MCF 10A (cell line): ENCODE measurements at regions not wholly inside any gene's neighbourhood (a gene's known extent, or its start where the extent isn't known, plus 50 kb on each side); places are given as distances from the start of the nearest gene placed in this dataset.

Source experiments
- BruUV-seq: library from RNA; stranded (reverse); fragments of 400-500 nt; replicated peaks from 2 replicates; lab custom pipeline; 2021; lab: Mats Ljungman, UMichigan
- CTCF ChIA-PET: fragments of 300-600 bp; sonication (Branson Sonifier 250); formaldehyde crosslinking; extraction: SDS; loops from one replicate; lab custom pipeline; 2021; ENCODE audit warnings: antibody characterized with exemption, inconsistent platforms; lab: Yijun Ruan, JAX
- POLR2A ChIA-PET: fragments of 300-600, 350-650 bp; sonication (Branson Sonifier 250); formaldehyde crosslinking; extraction: SDS; loops from one replicate; lab custom pipeline; 2020; ENCODE audit warnings: antibody characterized with exemption, inconsistent platforms; lab: Yijun Ruan, JAX
- DNase-seq: peaks from one replicate; pipeline ENCODE4 v3.0.0-alpha.2; 2018; ENCODE audit not compliant: unreplicated experiment
- H3K27ac Mint-ChIP-seq: one replicate; pipeline ENCODE4 v1.8.0; 2022; ENCODE audit warnings: mild to moderate bottlenecking, low read depth, mixed read lengths; ENCODE audit not compliant: unreplicated experiment
- H3K27me3 Mint-ChIP-seq: one replicate; pipeline ENCODE4 v1.8.0; 2022; ENCODE audit warnings: mixed read lengths; ENCODE audit not compliant: insufficient read depth, unreplicated experiment
- H3K36me3 Mint-ChIP-seq: one replicate; pipeline ENCODE4 v1.8.0; 2022; ENCODE audit warnings: mild to moderate bottlenecking, moderate library complexity, mixed read lengths; ENCODE audit not compliant: insufficient read depth, unreplicated experiment
- H3K4me1 Mint-ChIP-seq: one replicate; pipeline ENCODE4 v1.8.0; 2022; ENCODE audit warnings: mixed read lengths; ENCODE audit not compliant: insufficient read depth, unreplicated experiment
- H3K4me3 Mint-ChIP-seq: one replicate; pipeline ENCODE4 v1.8.0; 2022; ENCODE audit warnings: mild to moderate bottlenecking, moderate library complexity, mixed read lengths; ENCODE audit not compliant: unreplicated experiment
- H3K9me3 Mint-ChIP-seq: one replicate; pipeline ENCODE4 v1.8.0; 2022; ENCODE audit warnings: mixed read lengths; ENCODE audit not compliant: unreplicated experiment
- intact Hi-C: fragments of 100-400 bp; cut with micrococcal nuclease; formaldehyde crosslinking; loops from 2 replicates; pipeline ENCODE4 v1.14.1; 2022
- TF ChIP-seq, protein P1 (sequence below): fragments of 200-600 bp; IDR thresholded peaks from one replicate; pipeline ENCODE4 v1.8.0; 2022; ENCODE audit warnings: antibody characterized with exemption, mild to moderate bottlenecking; ENCODE audit not compliant: unreplicated experiment

DNA sequence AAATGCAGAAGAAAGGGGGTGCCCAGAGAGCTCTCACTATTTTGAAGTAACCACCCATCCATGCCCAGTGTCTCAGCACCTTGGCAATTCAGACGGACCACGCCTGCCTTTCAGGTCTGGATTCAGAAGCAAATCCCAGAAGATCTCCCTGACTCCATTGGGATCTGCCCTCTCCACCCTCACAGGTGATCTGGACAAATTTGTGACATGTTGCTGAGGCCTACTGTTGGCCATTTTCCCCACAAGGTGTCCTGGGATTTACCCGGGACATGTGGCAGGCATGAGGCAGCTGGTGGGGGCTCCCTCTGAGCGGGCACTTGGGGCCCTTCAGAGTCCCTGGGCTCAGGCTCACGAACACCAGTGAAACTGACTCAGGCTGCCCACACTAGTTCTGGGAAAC, 51.9 kb upstream of the IYD start:
- no peak overlapping the region for H3K27ac Mint-ChIP-seq
- ChIA-PET CTCF (interaction anchor here (0.6 to 1.1 kb wide), 4 partner anchors 50 to 588 kb away, joined by 3 read pairs; no protein-coding TSS in a partner anchor), POLR2A (interaction anchor here (0.6 to 1.0 kb wide), 2 partner anchors 9 to 116 kb away, joined by 3 read pairs; no protein-coding TSS in a partner anchor)
- H3K4me3 Mint-ChIP-seq = no peak overlapping the region
- TF ChIP-seq, protein P1, sequence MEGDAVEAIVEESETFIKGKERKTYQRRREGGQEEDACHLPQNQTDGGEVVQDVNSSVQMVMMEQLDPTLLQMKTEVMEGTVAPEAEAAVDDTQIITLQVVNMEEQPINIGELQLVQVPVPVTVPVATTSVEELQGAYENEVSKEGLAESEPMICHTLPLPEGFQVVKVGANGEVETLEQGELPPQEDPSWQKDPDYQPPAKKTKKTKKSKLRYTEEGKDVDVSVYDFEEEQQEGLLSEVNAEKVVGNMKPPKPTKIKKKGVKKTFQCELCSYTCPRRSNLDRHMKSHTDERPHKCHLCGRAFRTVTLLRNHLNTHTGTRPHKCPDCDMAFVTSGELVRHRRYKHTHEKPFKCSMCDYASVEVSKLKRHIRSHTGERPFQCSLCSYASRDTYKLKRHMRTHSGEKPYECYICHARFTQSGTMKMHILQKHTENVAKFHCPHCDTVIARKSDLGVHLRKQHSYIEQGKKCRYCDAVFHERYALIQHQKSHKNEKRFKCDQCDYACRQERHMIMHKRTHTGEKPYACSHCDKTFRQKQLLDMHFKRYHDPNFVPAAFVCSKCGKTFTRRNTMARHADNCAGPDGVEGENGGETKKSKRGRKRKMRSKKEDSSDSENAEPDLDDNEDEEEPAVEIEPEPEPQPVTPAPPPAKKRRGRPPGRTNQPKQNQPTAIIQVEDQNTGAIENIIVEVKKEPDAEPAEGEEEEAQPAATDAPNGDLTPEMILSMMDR = no peak
- intact Hi-C loops = no loop called here
- H3K36me3 Mint-ChIP-seq = peaks cover 5% of the 10 kb centered on the region
- no peaks in the 10 kb centered on the region for H3K9me3 Mint-ChIP-seq
- DNase-seq = no peak
- BruUV-seq = no TSS peak
- no peaks in the 10 kb centered on the region for H3K4me1 Mint-ChIP-seq
- no peaks in the 10 kb centered on the region for H3K27me3 Mint-ChIP-seq
